ENCODE measurements at regions not wholly inside any gene's neighbourhood (a gene's known extent, or its start where the extent isn't known, plus 50 kb on each side); places are given as distances from the start of the nearest gene placed in this dataset.

DNA sequence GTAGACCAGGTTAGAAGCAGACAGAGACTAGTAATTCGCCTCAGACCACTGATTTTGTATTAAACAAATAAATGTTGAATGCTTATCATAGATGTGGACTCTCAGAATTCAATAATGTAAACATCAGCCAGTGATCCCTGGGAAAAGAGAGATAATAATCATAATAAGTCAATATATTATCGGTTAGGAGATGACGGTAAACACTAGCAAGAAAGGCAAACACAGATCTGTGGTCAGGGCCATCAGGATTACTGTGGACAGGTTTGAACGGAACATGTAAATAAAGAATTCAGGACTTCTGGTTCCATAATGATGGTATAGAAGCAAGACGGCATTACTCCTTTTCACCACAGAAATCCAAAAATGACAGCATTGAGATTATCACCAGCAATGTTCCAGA is 861.6 kb downstream of the CBLN2 start:
- Histone ChIP-seq H3K4me3 (no peak overlapping the region), H3K4me1 (no peaks in the 10 kb centered on the region), H3K9me3 (peaks cover 0 to 9% (median 0%) of the 10 kb centered on the region in 4 donors), H3K27ac (no peak overlapping the region), H3K27me3 (no peaks in the 10 kb centered on the region), H3K36me3 (no peaks in the 10 kb centered on the region)
- 86 to 89% methylated on average over 5 of the region's 5 CpGs for WGBS, 2 donors
- no peak for DNase-seq (ENCODE audit: low spot score in 2 of 2)
- TF ChIP-seq POLR2A (IDR thresholded peaks at IDR 0.05): no peak
- TF ChIP-seq EP300 (IDR thresholded peaks at IDR 0.05): no peak
- TF ChIP-seq, protein P1, sequence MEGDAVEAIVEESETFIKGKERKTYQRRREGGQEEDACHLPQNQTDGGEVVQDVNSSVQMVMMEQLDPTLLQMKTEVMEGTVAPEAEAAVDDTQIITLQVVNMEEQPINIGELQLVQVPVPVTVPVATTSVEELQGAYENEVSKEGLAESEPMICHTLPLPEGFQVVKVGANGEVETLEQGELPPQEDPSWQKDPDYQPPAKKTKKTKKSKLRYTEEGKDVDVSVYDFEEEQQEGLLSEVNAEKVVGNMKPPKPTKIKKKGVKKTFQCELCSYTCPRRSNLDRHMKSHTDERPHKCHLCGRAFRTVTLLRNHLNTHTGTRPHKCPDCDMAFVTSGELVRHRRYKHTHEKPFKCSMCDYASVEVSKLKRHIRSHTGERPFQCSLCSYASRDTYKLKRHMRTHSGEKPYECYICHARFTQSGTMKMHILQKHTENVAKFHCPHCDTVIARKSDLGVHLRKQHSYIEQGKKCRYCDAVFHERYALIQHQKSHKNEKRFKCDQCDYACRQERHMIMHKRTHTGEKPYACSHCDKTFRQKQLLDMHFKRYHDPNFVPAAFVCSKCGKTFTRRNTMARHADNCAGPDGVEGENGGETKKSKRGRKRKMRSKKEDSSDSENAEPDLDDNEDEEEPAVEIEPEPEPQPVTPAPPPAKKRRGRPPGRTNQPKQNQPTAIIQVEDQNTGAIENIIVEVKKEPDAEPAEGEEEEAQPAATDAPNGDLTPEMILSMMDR (IDR thresholded peaks at IDR 0.05): no peak

DNA sequence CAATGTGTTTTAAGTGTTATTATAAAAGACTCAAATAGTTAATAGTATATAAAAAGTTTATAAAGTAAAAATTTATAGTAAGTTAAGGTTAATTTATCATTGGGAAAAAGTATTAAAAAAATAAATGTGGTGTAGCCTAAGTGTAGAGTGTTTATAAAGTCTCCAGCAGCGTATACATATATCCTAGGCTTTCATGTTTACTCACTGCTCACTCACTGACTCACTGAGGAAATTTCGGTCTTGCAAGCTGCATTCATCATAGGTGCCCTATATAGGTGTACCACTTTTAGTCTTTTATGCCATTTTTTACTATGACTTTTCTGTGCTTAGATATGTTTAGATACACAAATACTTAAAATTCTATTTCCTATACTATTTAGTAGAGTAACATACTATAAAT is 866.0 kb downstream of the CBLN2 start:
- peaks cover 0 to 2% (median 0%) of the 10 kb centered on the region in 4 donors for H3K9me3 ChIP-seq
- no peak overlapping the region for H3K4me3 ChIP-seq
- H3K4me1 ChIP-seq: no peaks in the 10 kb centered on the region
- no peak overlapping the region for H3K27ac ChIP-seq
- no peaks in the 10 kb centered on the region for H3K36me3 ChIP-seq
- WGBS, 2 donors: 83 to 87% methylated on average over 2 of the region's 2 CpGs
- H3K27me3 ChIP-seq: no peaks in the 10 kb centered on the region
- TF ChIP-seq POLR2A (IDR thresholded peaks at IDR 0.05): no peak
- TF ChIP-seq EP300 (IDR thresholded peaks at IDR 0.05): no peak
- TF ChIP-seq, protein P1 (IDR thresholded peaks at IDR 0.05): no peak
- DNase-seq (ENCODE audit: low spot score in 2 of 2): no peak

DNA sequence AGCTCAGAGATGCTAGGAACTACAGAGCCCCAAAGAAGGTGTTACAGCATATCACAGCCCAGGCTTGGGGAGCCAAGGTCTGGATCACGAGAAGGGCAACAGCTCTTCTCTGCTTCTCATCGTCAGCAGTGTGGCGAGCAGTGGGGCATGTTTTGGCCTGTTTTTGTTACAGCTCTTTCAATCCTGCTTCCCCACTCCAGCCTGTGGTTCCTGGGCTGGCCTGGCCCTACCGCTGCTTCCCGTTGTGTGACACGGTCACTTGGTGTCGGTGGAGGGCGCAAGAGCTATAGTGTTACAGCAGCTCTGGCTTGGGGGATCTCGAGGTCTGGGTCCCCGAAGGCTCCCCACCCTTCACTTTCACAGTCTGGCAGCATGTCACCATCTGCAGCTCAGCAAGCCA is 870.2 kb downstream of the CBLN2 start:
- Histone ChIP-seq H3K36me3 (no peaks in the 10 kb centered on the region), H3K9me3 (no peaks in the 10 kb centered on the region), H3K4me3 (no peak overlapping the region), H3K27me3 (no peaks in the 10 kb centered on the region), H3K4me1 (no peaks in the 10 kb centered on the region), H3K27ac (no peak overlapping the region)
- WGBS, 2 donors: 90% methylated on average over 7 to 10 of the region's 10 CpGs
- no peak for DNase-seq (ENCODE audit: low spot score in 2 of 2)
- TF ChIP-seq EP300 (IDR thresholded peaks at IDR 0.05) (no peak), POLR2A (IDR thresholded peaks at IDR 0.05) (no peak)
- TF ChIP-seq, protein P1 (IDR thresholded peaks at IDR 0.05): no peak

DNA sequence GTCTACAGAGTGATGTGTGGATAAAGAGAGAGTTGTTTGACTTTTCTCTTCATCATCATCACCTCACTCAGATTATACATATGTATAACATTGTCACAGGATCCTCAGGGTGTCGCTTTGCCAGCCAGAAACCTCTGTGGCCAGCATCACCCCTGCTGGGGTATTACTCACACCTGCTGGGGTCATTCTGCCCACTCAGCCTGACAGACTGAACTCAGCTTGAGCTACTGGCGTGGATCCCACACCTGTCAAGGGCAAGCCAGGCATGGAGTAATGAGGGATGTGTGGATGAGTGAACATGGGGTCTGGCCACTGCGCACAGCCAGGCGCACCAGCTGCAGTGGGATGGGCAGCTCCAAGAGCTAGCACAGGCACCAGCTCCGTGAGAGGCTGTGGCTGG is 870.6 kb downstream of the CBLN2 start:
- 88 to 96% methylated on average over 2 to 5 of the region's 5 CpGs for WGBS, 2 donors
- Histone ChIP-seq H3K36me3 (no peaks in the 10 kb centered on the region), H3K9me3 (no peaks in the 10 kb centered on the region), H3K27me3 (no peaks in the 10 kb centered on the region), H3K4me3 (no peak overlapping the region), H3K27ac (no peak overlapping the region), H3K4me1 (no peaks in the 10 kb centered on the region)
- DNase-seq (ENCODE audit: low spot score in 2 of 2): no peak
- TF ChIP-seq POLR2A (IDR thresholded peaks at IDR 0.05) (no peak), EP300 (IDR thresholded peaks at IDR 0.05) (no peak)
- TF ChIP-seq, protein P1 (IDR thresholded peaks at IDR 0.05): no peak

DNA sequence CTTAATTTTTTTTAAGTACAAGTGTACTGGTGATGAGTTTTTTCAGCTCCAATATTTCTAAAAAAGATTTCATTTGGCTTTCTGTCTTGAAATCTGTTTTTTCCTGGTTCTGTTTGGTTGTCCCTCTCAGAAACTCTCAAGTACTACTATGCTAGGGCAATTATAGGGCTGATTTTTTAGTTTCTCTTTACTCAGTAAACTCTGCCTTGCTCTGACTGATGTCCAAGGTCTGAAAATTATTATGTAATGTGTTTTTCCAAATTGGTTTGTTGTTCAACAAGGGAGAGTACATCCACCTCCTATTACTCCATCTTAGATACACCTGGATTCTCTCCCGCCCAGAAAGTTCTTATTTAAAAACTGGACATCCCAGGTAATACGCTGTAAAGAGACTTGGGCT is 877.7 kb downstream of the CBLN2 start:
- no peak for DNase-seq (ENCODE audit: low spot score in 2 of 2)
- H3K27me3 ChIP-seq: no peaks in the 10 kb centered on the region
- no peak overlapping the region for H3K4me3 ChIP-seq
- no peaks in the 10 kb centered on the region for H3K36me3 ChIP-seq
- 87 to 96% methylated on average over 2 of the region's 2 CpGs for WGBS, 2 donors
- no peaks in the 10 kb centered on the region for H3K9me3 ChIP-seq
- TF ChIP-seq EP300 (IDR thresholded peaks at IDR 0.05) (no peak), POLR2A (IDR thresholded peaks at IDR 0.05) (no peak)
- TF ChIP-seq, protein P1 (IDR thresholded peaks at IDR 0.05): no peak
- H3K27ac ChIP-seq: no peak overlapping the region
- no peaks in the 10 kb centered on the region for H3K4me1 ChIP-seq

All from tibial nerve (tissue), 4 donors.